Activated CD8-positive, alpha-beta T cell treated with anti-CD3 and anti-CD28 coated beads for 36 hours (primary cell): ENCODE measurements at regions not wholly inside any gene's neighbourhood (a gene's known extent, or its start where the extent isn't known, plus 50 kb on each side); places are given as distances from the start of the nearest gene placed in this dataset.

Source experiments
- ATAC-seq: fragments of 200-7000 bp; cut with Tn5 transposase; one replicate; pipeline ENCODE4 v1.10.0; 2021; ENCODE audit warnings: mild to moderate bottlenecking, moderate library complexity
- CTCF ChIA-PET: fragments of 350-600 bp; sonication (Branson Sonifier 250); formaldehyde crosslinking; loops from one replicate; lab custom pipeline; 2021; ENCODE audit warnings: antibody characterized with exemption; lab: Charles Lee
- POLR2A ChIA-PET: fragments of 350-600 bp; sonication (Branson Sonifier 250); formaldehyde crosslinking; loops from one replicate; lab custom pipeline; 2021; ENCODE audit warnings: antibody characterized with exemption; lab: Charles Lee
- DNase-seq: peaks from one replicate; pipeline ENCODE4 v3.0.0-alpha.2; 2020
- H3K27ac Mint-ChIP-seq: one replicate; pipeline ENCODE4 v1.8.0; 2021; ENCODE audit warnings: mild to moderate bottlenecking, mixed read lengths
- H3K27me3 Mint-ChIP-seq: one replicate; pipeline ENCODE4 v1.8.0; 2021; ENCODE audit warnings: mixed read lengths
- H3K36me3 Mint-ChIP-seq: one replicate; pipeline ENCODE4 v1.8.0; 2021; ENCODE audit warnings: low read depth, mixed read lengths
- H3K4me1 Mint-ChIP-seq: one replicate; pipeline ENCODE4 v1.8.0; 2021; ENCODE audit warnings: low read depth, mixed read lengths
- H3K4me3 Mint-ChIP-seq: one replicate; pipeline ENCODE4 v1.8.0; 2021; ENCODE audit warnings: mild to moderate bottlenecking, moderate library complexity, mixed read lengths
- H3K9me3 Mint-ChIP-seq: one replicate; pipeline ENCODE4 v1.8.0; 2021; ENCODE audit warnings: mixed read lengths
- CTCF ChIP-seq: fragments of 200-600 bp; IDR thresholded peaks from one replicate; pipeline ENCODE4 v1.8.0; 2022; ENCODE audit warnings: antibody characterized with exemption, mild to moderate bottlenecking
- intact Hi-C: fragments of 100-400 bp; cut with micrococcal nuclease; formaldehyde crosslinking; loops from one replicate; pipeline ENCODE4 v1.10.0; 2022

- Mint-ChIP-seq H3K4me1 (no peaks in the 10 kb centered on the region), H3K36me3 (no peaks in the 10 kb centered on the region), H3K27ac (no peak overlapping the region), H3K27me3 (peaks cover 5% of the 10 kb centered on the region), H3K4me3 (no peak overlapping the region), H3K9me3 (no peaks in the 10 kb centered on the region)
- ChIA-PET POLR2A (interaction anchor here (0.6 kb wide), 1 partner anchor 87 kb away, joined by 3 read pairs; no protein-coding TSS in a partner anchor), CTCF (no interaction called here)
- DNase-seq (no peak), ATAC-seq (no peak)
- no peak for TF ChIP-seq CTCF
- intact Hi-C loops: no loop called here
Observed at GRCh38 chr6:17032988-17033634, 68.7 kb upstream of the STMND1 start.

- DNase-seq (no peak), ATAC-seq (no peak)
- no peaks in the 10 kb centered on the region for H3K4me1 Mint-ChIP-seq
- no peaks in the 10 kb centered on the region for H3K9me3 Mint-ChIP-seq
- ChIA-PET CTCF (no interaction called here), POLR2A (no interaction called here)
- intact Hi-C loops: no loop called here
- peaks cover 7% of the 10 kb centered on the region for H3K27me3 Mint-ChIP-seq
- H3K36me3 Mint-ChIP-seq: no peaks in the 10 kb centered on the region
- H3K4me3 Mint-ChIP-seq: no peak overlapping the region
- H3K27ac Mint-ChIP-seq: no peak overlapping the region
- TF ChIP-seq CTCF: no peak
Observed at GRCh38 chr6:17032590-17032987, 69.3 kb upstream of the STMND1 start.

GRCh38 chr6:17031961-17032360, 69.9 kb upstream of the STMND1 start:
- Mint-ChIP-seq H3K27me3 (peaks cover 13% of the 10 kb centered on the region), H3K4me3 (no peak overlapping the region), H3K27ac (no peak overlapping the region), H3K36me3 (no peaks in the 10 kb centered on the region), H3K9me3 (peaks cover 2% of the 10 kb centered on the region), H3K4me1 (no peaks in the 10 kb centered on the region)
- ChIA-PET CTCF (no interaction called here), POLR2A (no interaction called here)
- ATAC-seq (no peak), DNase-seq (no peak)
- intact Hi-C loops: no loop called here
- no peak for TF ChIP-seq CTCF

- ATAC-seq: no peak
- no peak for TF ChIP-seq CTCF
- intact Hi-C loops: no loop called here
- CTCF ChIA-PET: no interaction called here
- POLR2A ChIA-PET: no interaction called here
- DNase-seq: no peak
- H3K27me3 Mint-ChIP-seq: peaks cover 15% of the 10 kb centered on the region
- no peaks in the 10 kb centered on the region for H3K36me3 Mint-ChIP-seq
- peaks cover 10% of the 10 kb centered on the region for H3K9me3 Mint-ChIP-seq
- no peak overlapping the region for H3K27ac Mint-ChIP-seq
- H3K4me3 Mint-ChIP-seq: no peak overlapping the region
- H3K4me1 Mint-ChIP-seq: no peaks in the 10 kb centered on the region
Observed at GRCh38 chr6:17027441-17027840, 74.4 kb upstream of the STMND1 start.

GRCh38 chr6:17022604-17023003, 79.2 kb upstream of the STMND1 start:
- ChIA-PET CTCF (no interaction called here), POLR2A (no interaction called here)
- Mint-ChIP-seq H3K4me1 (no peaks in the 10 kb centered on the region), H3K4me3 (no peak overlapping the region), H3K27me3 (peaks cover 17% of the 10 kb centered on the region), H3K36me3 (no peaks in the 10 kb centered on the region), H3K27ac (no peak overlapping the region), H3K9me3 (peaks cover 10% of the 10 kb centered on the region)
- ATAC-seq (no peak), DNase-seq (no peak)
- TF ChIP-seq CTCF: no peak
- intact Hi-C loops: no loop called here
